ENCODE measurements at regions not wholly inside any gene's neighbourhood (a gene's known extent, or its start where the extent isn't known, plus 50 kb on each side); places are given as distances from the start of the nearest gene placed in this dataset.

DNA sequence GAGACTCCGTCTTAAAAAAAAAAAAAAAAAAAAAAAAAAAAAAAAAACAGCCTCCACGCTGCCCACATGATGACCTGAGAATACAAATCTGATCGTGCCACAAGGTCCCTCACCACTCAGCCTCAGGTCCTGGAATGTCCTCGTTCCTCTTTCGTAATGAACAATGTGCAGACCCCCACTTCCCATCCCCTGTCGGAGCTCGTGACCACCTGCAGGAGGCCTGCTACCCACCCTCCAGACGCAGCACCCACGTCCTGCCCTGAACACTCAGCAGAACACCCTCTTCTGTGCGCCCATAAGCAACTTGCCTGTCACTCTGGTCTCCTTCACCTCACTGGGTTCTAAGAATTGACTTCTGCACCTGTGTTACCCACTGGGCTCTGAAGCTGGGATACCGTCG lies 166.4 kb downstream of the KATNAL1 start:
- no peaks in the 10 kb centered on the region for H4K20me1 ChIP-seq (replicated peaks; ENCODE audit: insufficient read depth)
- no peaks in the 10 kb centered on the region for H3K4me1 ChIP-seq (ENCODE audit: insufficient read depth)
- DNase-seq (ENCODE audit: low spot score): no peak
- H3K4me3 ChIP-seq: no peak overlapping the region
- H3K27ac ChIP-seq (ENCODE audit: low read depth): no peak overlapping the region
- no peak overlapping the region for H2AFZ ChIP-seq
- H3K4me3 Mint-ChIP-seq: no peak overlapping the region
- no peak overlapping the region for H3K27ac Mint-ChIP-seq
- ATAC-seq: no peak
- H3K27me3 Mint-ChIP-seq (ENCODE audit: insufficient read depth, low read depth, poor library complexity): peaks cover 5% of the 10 kb centered on the region
- no peaks in the 10 kb centered on the region for H3K27me3 ChIP-seq (ENCODE audit: insufficient read depth)
- H3K36me3 ChIP-seq (ENCODE audit: insufficient read depth): no peaks in the 10 kb centered on the region
- no peaks in the 10 kb centered on the region for H3K4me1 Mint-ChIP-seq
- peaks cover 5% of the 10 kb centered on the region; the same call in 2 of the 3 replicates for H3K36me3 Mint-ChIP-seq (ENCODE audit: low read depth)
- TF ChIP-seq, protein P1, sequence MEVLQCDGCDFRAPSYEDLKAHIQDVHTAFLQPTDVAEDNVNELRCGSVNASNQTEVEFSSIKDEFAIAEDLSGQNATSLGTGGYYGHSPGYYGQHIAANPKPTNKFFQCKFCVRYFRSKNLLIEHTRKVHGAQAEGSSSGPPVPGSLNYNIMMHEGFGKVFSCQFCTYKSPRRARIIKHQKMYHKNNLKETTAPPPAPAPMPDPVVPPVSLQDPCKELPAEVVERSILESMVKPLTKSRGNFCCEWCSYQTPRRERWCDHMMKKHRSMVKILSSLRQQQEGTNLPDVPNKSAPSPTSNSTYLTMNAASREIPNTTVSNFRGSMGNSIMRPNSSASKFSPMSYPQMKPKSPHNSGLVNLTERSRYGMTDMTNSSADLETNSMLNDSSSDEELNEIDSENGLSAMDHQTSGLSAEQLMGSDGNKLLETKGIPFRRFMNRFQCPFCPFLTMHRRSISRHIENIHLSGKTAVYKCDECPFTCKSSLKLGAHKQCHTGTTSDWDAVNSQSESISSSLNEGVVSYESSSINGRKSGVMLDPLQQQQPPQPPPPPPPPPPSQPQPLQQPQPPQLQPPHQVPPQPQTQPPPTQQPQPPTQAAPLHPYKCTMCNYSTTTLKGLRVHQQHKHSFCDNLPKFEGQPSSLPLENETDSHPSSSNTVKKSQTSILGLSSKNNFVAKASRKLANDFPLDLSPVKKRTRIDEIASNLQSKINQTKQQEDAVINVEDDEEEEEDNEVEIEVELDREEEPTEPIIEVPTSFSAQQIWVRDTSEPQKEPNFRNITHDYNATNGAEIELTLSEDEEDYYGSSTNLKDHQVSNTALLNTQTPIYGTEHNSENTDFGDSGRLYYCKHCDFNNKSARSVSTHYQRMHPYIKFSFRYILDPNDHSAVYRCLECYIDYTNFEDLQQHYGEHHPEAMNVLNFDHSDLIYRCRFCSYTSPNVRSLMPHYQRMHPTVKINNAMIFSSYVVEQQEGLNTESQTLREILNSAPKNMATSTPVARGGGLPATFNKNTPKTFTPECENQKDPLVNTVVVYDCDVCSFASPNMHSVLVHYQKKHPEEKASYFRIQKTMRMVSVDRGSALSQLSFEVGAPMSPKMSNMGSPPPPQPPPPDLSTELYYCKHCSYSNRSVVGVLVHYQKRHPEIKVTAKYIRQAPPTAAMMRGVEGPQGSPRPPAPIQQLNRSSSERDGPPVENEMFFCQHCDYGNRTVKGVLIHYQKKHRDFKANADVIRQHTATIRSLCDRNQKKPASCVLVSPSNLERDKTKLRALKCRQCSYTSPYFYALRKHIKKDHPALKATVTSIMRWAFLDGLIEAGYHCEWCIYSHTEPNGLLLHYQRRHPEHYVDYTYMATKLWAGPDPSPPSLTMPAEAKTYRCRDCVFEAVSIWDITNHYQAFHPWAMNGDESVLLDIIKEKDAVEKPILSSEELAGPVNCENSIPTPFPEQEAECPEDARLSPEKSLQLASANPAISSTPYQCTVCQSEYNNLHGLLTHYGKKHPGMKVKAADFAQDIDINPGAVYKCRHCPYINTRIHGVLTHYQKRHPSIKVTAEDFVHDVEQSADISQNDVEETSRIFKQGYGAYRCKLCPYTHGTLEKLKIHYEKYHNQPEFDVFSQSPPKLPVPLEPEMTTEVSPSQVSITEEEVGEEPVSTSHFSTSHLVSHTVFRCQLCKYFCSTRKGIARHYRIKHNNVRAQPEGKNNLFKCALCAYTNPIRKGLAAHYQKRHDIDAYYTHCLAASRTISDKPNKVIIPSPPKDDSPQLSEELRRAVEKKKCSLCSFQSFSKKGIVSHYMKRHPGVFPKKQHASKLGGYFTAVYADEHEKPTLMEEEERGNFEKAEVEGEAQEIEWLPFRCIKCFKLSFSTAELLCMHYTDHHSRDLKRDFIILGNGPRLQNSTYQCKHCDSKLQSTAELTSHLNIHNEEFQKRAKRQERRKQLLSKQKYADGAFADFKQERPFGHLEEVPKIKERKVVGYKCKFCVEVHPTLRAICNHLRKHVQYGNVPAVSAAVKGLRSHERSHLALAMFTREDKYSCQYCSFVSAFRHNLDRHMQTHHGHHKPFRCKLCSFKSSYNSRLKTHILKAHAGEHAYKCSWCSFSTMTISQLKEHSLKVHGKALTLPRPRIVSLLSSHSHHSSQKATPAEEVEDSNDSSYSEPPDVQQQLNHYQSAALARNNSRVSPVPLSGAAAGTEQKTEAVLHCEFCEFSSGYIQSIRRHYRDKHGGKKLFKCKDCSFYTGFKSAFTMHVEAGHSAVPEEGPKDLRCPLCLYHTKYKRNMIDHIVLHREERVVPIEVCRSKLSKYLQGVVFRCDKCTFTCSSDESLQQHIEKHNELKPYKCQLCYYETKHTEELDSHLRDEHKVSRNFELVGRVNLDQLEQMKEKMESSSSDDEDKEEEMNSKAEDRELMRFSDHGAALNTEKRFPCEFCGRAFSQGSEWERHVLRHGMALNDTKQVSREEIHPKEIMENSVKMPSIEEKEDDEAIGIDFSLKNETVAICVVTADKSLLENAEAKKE (CRISPR knock-in tag; IDR thresholded peaks at IDR 0.05): no peak
- TF ChIP-seq, protein P2, sequence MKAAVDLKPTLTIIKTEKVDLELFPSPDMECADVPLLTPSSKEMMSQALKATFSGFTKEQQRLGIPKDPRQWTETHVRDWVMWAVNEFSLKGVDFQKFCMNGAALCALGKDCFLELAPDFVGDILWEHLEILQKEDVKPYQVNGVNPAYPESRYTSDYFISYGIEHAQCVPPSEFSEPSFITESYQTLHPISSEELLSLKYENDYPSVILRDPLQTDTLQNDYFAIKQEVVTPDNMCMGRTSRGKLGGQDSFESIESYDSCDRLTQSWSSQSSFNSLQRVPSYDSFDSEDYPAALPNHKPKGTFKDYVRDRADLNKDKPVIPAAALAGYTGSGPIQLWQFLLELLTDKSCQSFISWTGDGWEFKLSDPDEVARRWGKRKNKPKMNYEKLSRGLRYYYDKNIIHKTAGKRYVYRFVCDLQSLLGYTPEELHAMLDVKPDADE (IDR thresholded peaks at IDR 0.05): no peak
- no peak for TF ChIP-seq EZH2 (IDR thresholded peaks at IDR 0.05; ENCODE audit: low read depth, unreplicated experiment)
- no peak for TF ChIP-seq CREB1 (CRISPR knock-in tag; IDR thresholded peaks at IDR 0.05; ENCODE audit: low read depth)
- TF ChIP-seq STAT1 (IDR thresholded peaks at IDR 0.05; ENCODE audit: unreplicated experiment): no peak
- no peak for TF ChIP-seq ZNF331 (CRISPR knock-in tag; IDR thresholded peaks at IDR 0.05; ENCODE audit: low read depth)
- no peak for TF ChIP-seq ZNF114 (CRISPR knock-in tag; IDR thresholded peaks at IDR 0.05)
- TF ChIP-seq JUNB (IDR thresholded peaks at IDR 0.05; ENCODE audit: unreplicated experiment): no peak
- TF ChIP-seq, protein P3, sequence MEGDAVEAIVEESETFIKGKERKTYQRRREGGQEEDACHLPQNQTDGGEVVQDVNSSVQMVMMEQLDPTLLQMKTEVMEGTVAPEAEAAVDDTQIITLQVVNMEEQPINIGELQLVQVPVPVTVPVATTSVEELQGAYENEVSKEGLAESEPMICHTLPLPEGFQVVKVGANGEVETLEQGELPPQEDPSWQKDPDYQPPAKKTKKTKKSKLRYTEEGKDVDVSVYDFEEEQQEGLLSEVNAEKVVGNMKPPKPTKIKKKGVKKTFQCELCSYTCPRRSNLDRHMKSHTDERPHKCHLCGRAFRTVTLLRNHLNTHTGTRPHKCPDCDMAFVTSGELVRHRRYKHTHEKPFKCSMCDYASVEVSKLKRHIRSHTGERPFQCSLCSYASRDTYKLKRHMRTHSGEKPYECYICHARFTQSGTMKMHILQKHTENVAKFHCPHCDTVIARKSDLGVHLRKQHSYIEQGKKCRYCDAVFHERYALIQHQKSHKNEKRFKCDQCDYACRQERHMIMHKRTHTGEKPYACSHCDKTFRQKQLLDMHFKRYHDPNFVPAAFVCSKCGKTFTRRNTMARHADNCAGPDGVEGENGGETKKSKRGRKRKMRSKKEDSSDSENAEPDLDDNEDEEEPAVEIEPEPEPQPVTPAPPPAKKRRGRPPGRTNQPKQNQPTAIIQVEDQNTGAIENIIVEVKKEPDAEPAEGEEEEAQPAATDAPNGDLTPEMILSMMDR (conservative IDR thresholded peaks at IDR 0.05; ENCODE audit: low read depth in 2 of 2): no peak
- TF ChIP-seq EZH2phosphoT487 (IDR thresholded peaks at IDR 0.05; ENCODE audit: unreplicated experiment): no peak
- no peak for TF ChIP-seq POLR2AphosphoS5 (IDR thresholded peaks at IDR 0.05; ENCODE audit: low read depth)
- TF ChIP-seq NANOG (IDR thresholded peaks at IDR 0.05; ENCODE audit: borderline replicate concordance): no peak
- TF ChIP-seq, protein P4, sequence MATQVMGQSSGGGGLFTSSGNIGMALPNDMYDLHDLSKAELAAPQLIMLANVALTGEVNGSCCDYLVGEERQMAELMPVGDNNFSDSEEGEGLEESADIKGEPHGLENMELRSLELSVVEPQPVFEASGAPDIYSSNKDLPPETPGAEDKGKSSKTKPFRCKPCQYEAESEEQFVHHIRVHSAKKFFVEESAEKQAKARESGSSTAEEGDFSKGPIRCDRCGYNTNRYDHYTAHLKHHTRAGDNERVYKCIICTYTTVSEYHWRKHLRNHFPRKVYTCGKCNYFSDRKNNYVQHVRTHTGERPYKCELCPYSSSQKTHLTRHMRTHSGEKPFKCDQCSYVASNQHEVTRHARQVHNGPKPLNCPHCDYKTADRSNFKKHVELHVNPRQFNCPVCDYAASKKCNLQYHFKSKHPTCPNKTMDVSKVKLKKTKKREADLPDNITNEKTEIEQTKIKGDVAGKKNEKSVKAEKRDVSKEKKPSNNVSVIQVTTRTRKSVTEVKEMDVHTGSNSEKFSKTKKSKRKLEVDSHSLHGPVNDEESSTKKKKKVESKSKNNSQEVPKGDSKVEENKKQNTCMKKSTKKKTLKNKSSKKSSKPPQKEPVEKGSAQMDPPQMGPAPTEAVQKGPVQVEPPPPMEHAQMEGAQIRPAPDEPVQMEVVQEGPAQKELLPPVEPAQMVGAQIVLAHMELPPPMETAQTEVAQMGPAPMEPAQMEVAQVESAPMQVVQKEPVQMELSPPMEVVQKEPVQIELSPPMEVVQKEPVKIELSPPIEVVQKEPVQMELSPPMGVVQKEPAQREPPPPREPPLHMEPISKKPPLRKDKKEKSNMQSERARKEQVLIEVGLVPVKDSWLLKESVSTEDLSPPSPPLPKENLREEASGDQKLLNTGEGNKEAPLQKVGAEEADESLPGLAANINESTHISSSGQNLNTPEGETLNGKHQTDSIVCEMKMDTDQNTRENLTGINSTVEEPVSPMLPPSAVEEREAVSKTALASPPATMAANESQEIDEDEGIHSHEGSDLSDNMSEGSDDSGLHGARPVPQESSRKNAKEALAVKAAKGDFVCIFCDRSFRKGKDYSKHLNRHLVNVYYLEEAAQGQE (IDR thresholded peaks at IDR 0.05; ENCODE audit: unreplicated experiment): no peak
- H3F3A ChIP-seq (replicated peaks; ENCODE audit: low read depth): no peaks in the 10 kb centered on the region
- peaks cover 5% of the 10 kb centered on the region for H3K9me3 Mint-ChIP-seq
- no peak overlapping the region for H3K4me2 ChIP-seq
- no peaks in the 10 kb centered on the region; the same call in 1 of the 2 replicates for H3K9me2 ChIP-seq (ENCODE audit: insufficient read depth)
- H3K79me2 ChIP-seq (replicated peaks; ENCODE audit: insufficient read depth): no peaks in the 10 kb centered on the region

Data from GM23338 (cell line).